Astrocyte (in vitro differentiated cells and primary cell): ENCODE measurements at regions not wholly inside any gene's neighbourhood (a gene's known extent, or its start where the extent isn't known, plus 50 kb on each side); places are given as distances from the start of the nearest gene placed in this dataset.

Source experiments
- DNase-seq: peaks from one replicate; pipeline ENCODE4 v3.0.0-alpha.2; 2010; ENCODE audit warnings: low read depth
- FAIRE-seq: peaks from 2 replicates; lab custom pipeline; 2011; peaks lifted over from hg19 to GRCh38; lab: Jason Lieb, UNC
- H2AFZ ChIP-seq: 2 replicates; pipeline ENCODE4 v1.6.0; 2012; ENCODE audit warnings: low read depth, low read length, inconsistent platforms
- H3K27ac ChIP-seq: 2 replicates; pipeline ENCODE4 v1.5.1; 2011; ENCODE audit warnings: low read depth, low read length, inconsistent platforms
- H3K27me3 ChIP-seq: 2 replicates; pipeline ENCODE4 v1.6.0; 2011; ENCODE audit warnings: low read length, inconsistent platforms; ENCODE audit not compliant: insufficient read depth
- H3K36me3 ChIP-seq: 2 replicates; pipeline ENCODE4 v1.5.1; 2011; ENCODE audit warnings: low read length, inconsistent platforms; ENCODE audit not compliant: insufficient read depth
- H3K4me1 ChIP-seq: 2 replicates; pipeline ENCODE4 v1.5.1; 2011; ENCODE audit warnings: low read length, inconsistent platforms; ENCODE audit not compliant: insufficient read depth
- H3K4me2 ChIP-seq: 2 replicates; pipeline ENCODE4 v1.6.0; 2012; ENCODE audit warnings: low read length, inconsistent platforms
- H3K4me3 ChIP-seq: 2 replicates; pipeline ENCODE4 v1.5.1; 2011; ENCODE audit warnings: low read depth, mild to moderate bottlenecking, low read length, inconsistent platforms; ENCODE audit not compliant: insufficient read depth
- H3K79me2 ChIP-seq: 2 replicates; pipeline ENCODE4 v1.6.0; 2012; ENCODE audit warnings: mild to moderate bottlenecking, low read length, inconsistent platforms; ENCODE audit not compliant: insufficient read depth
- H3K9ac ChIP-seq: 2 replicates; pipeline ENCODE4 v1.6.0; 2012; ENCODE audit warnings: mild to moderate bottlenecking, low read length, inconsistent platforms
- H3K9me3 ChIP-seq: 2 replicates; pipeline ENCODE4 v1.5.1; 2012; ENCODE audit warnings: low read depth, mild to moderate bottlenecking, low read length, inconsistent platforms; ENCODE audit not compliant: insufficient read depth
- H4K20me1 ChIP-seq: 2 replicates; pipeline ENCODE4 v1.6.0; 2012; ENCODE audit warnings: low read length, inconsistent platforms; ENCODE audit not compliant: insufficient read depth
- H3K27ac Mint-ChIP-seq: one replicate; pipeline ENCODE4 v1.8.0; 2021; ENCODE audit warnings: mild to moderate bottlenecking, mixed read lengths; ENCODE audit not compliant: unreplicated experiment
- H3K27me3 Mint-ChIP-seq: one replicate; pipeline ENCODE4 v1.8.0; 2021; ENCODE audit warnings: low read depth, mixed read lengths; ENCODE audit not compliant: unreplicated experiment
- H3K36me3 Mint-ChIP-seq: one replicate; pipeline ENCODE4 v1.8.0; 2021; ENCODE audit warnings: low read depth, mixed read lengths; ENCODE audit not compliant: unreplicated experiment
- H3K4me1 Mint-ChIP-seq: one replicate; pipeline ENCODE4 v1.8.0; 2021; ENCODE audit warnings: low read depth, mixed read lengths; ENCODE audit not compliant: unreplicated experiment
- H3K4me3 Mint-ChIP-seq: one replicate; pipeline ENCODE4 v1.8.0; 2021; ENCODE audit warnings: mild to moderate bottlenecking, moderate library complexity, mixed read lengths; ENCODE audit not compliant: unreplicated experiment
- H3K9me3 Mint-ChIP-seq: one replicate; pipeline ENCODE4 v1.8.0; 2021; ENCODE audit warnings: mild to moderate bottlenecking, mixed read lengths; ENCODE audit not compliant: unreplicated experiment
- CTCF ChIP-seq: IDR thresholded peaks from 2 replicates; pipeline ENCODE4 v1.5.1; 2011; ENCODE audit warnings: low read depth, mild to moderate bottlenecking, inconsistent platforms, low read length, moderate library complexity; ENCODE audit not compliant: insufficient read depth
- EZH2 ChIP-seq: IDR thresholded peaks from 2 replicates; pipeline ENCODE4 v1.6.1; 2012; ENCODE audit warnings: mild to moderate bottlenecking, low read length, inconsistent platforms; ENCODE audit not compliant: insufficient read depth

- H4K20me1 ChIP-seq = no peaks in the 10 kb centered on the region
- no peaks in the 10 kb centered on the region for H3K36me3 ChIP-seq
- DNase-seq (no peak), FAIRE-seq (no peak)
- no peak overlapping the region for H3K4me3 Mint-ChIP-seq
- H3K4me3 ChIP-seq = no peak overlapping the region
- H3K27me3 ChIP-seq = no peaks in the 10 kb centered on the region
- H3K9ac ChIP-seq = no peak overlapping the region
- H3K27ac Mint-ChIP-seq = no peak overlapping the region
- no peaks in the 10 kb centered on the region for H3K27me3 Mint-ChIP-seq
- no peaks in the 10 kb centered on the region for H3K4me1 ChIP-seq
- no peak overlapping the region for H3K4me2 ChIP-seq
- no peaks in the 10 kb centered on the region for H3K9me3 Mint-ChIP-seq
- H3K4me1 Mint-ChIP-seq = no peaks in the 10 kb centered on the region
- no peak for TF ChIP-seq EZH2
- no peak for TF ChIP-seq CTCF
- H2AFZ ChIP-seq = no peak overlapping the region
- H3K36me3 Mint-ChIP-seq = no peaks in the 10 kb centered on the region
- H3K27ac ChIP-seq = no peak overlapping the region
- H3K79me2 ChIP-seq = no peaks in the 10 kb centered on the region
- no peaks in the 10 kb centered on the region for H3K9me3 ChIP-seq
Observed at GRCh38 chr13:106056851-106057250, 478.6 kb downstream of the EFNB2 start.

GRCh38 chr13:106052200-106052767 lies 483.2 kb downstream of the EFNB2 start:
- Histone ChIP-seq H2AFZ (peak overlapping the region; percentile 13), H3K79me2 (no peaks in the 10 kb centered on the region), H3K4me2 (no peak overlapping the region), H3K9me3 (no peaks in the 10 kb centered on the region), H3K4me3 (no peak overlapping the region), H3K27ac (no peak overlapping the region), H3K4me1 (no peaks in the 10 kb centered on the region), H3K36me3 (no peaks in the 10 kb centered on the region), H3K9ac (no peak overlapping the region), H3K27me3 (no peaks in the 10 kb centered on the region), H4K20me1 (no peaks in the 10 kb centered on the region)
- no peaks in the 10 kb centered on the region for H3K27me3 Mint-ChIP-seq
- TF ChIP-seq EZH2 (no peak), CTCF (no peak)
- H3K36me3 Mint-ChIP-seq = no peaks in the 10 kb centered on the region
- peaks cover 2% of the 10 kb centered on the region for H3K9me3 Mint-ChIP-seq
- no peak for FAIRE-seq
- peak; percentile 11 for DNase-seq
- no peak overlapping the region for H3K27ac Mint-ChIP-seq
- H3K4me3 Mint-ChIP-seq = no peak overlapping the region
- H3K4me1 Mint-ChIP-seq = peaks cover 3% of the 10 kb centered on the region

- no peak overlapping the region for H3K4me3 Mint-ChIP-seq
- TF ChIP-seq EZH2 = no peak
- no peak for TF ChIP-seq CTCF
Observed at GRCh38 chr13:106049171-106049570, 486.3 kb downstream of the EFNB2 start.

More at GRCh38 chr13:106049171-106049570, 486.3 kb downstream of the EFNB2 start:
- no peaks in the 10 kb centered on the region for H4K20me1 ChIP-seq
- H3K27ac Mint-ChIP-seq = no peak overlapping the region
- no peak overlapping the region for H2AFZ ChIP-seq
- H3K36me3 ChIP-seq = no peaks in the 10 kb centered on the region
- H3K79me2 ChIP-seq = no peaks in the 10 kb centered on the region
- no peak overlapping the region for H3K9ac ChIP-seq
- H3K9me3 Mint-ChIP-seq = peaks cover 2% of the 10 kb centered on the region
- DNase-seq (no peak), FAIRE-seq (no peak)
- peaks cover 3% of the 10 kb centered on the region for H3K4me1 Mint-ChIP-seq
- no peak overlapping the region for H3K27ac ChIP-seq
- no peaks in the 10 kb centered on the region for H3K36me3 Mint-ChIP-seq
- no peak overlapping the region for H3K4me2 ChIP-seq
- no peaks in the 10 kb centered on the region for H3K27me3 Mint-ChIP-seq
- no peak overlapping the region for H3K4me3 ChIP-seq
- H3K9me3 ChIP-seq = no peaks in the 10 kb centered on the region
- H3K27me3 ChIP-seq = no peaks in the 10 kb centered on the region
- H3K4me1 ChIP-seq = no peaks in the 10 kb centered on the region
